Head of caudate nucleus (tissue), 42 donors: ENCODE measurements at regions not wholly inside any gene's neighbourhood (a gene's known extent, or its start where the extent isn't known, plus 50 kb on each side); places are given as distances from the start of the nearest gene placed in this dataset.
"Not testable (repeated sequence)": the region's sequence is repeated elsewhere in the genome, so short reads cannot be mapped to it uniquely, and the experiment has no call there.

Source experiments
- DNase-seq, 42 donors: peaks; one replicate each; pipeline versions ENCODE4 v3.0.0 to v3.0.0-alpha.2; 2020 to 2021; ENCODE audit warnings: mixed read lengths in 7 of 42
- intact Hi-C: fragments of 100-400 bp; cut with DNase I; formaldehyde crosslinking; loops from one replicate; pipeline ENCODE4 v1.15.0; 2022

DNA sequence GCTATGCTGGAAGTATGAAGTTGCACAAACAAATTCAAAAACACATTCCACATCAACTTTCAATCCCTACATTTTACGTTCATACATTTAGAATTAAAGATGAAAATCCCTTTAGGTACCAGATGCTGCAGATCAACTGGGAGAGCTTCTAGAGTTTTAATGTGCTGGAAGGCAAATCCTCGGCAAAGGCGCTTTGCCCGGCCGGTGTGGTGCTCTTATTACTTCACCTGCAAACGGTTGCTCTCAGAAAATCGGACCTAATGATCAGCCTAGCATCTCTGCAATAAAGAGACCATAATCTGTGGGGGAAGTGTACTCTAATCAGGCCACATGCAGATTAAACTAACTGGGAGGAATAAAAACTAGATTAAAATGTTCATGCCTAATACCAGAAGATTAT, 513.8 kb downstream of the ZEB2 start:
- intact Hi-C loops = no loop called here
- no peak for DNase-seq

DNA sequence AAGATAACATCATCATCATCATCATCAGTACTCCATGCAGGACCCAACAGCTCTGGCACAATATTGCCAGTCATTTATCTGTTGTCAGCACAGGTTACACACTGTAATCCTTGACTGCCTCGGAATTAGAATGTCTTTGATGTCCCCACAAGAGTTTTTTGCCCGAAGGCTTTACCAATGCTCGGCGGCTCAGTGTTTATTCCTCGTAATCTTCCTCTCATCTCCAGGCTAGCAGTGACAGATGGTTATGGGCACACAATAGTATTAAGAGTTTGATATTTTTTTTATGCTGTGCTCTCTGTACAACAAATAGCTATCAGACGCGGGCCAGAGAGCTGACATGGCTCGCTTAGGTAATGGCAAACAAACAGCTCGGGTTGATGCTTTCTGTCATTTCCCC, 515.2 kb downstream of the ZEB2 start:
- intact Hi-C loops = no loop called here

DNA sequence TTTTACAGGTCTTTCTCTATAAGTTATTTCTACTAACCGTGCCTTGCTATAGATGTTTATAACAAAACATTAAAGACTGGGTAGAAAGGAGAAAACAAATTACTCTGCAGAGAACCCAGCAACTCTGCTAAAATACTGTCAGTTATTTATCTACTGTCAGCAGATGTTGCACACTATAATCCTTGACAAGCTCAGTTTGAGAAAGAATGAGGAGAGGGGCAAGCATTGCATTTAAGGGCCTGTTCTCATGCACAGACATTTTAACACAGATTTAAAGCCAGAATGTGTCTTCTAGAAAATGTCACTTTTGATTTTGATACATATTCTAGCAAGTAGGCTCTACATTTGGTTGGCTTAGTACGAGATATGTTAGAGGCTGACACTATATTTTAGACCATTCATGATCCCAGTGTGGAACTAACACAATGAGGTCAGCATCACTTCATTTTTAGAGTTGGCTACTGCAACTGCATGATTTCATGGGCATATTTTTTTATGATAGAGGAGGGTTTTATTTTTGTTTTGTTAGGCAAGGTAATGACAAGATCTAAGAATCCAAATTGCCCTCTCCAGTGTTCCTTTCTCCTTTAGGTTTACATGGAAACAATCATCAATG, 516.4 kb downstream of the ZEB2 start:
- no peak for DNase-seq
- intact Hi-C loops = no loop called here

More for the DNA sequence above, 515.2 kb downstream of the ZEB2 start:
- no peak for DNase-seq

GRCh38 chr2:143996974-143997373, 522.9 kb downstream of the ZEB2 start:
- intact Hi-C loops = no loop called here

GRCh38 chr2:143994961-143995360, 525.0 kb downstream of the ZEB2 start:
- DNase-seq = no peak
- intact Hi-C loops = no loop called here

More at GRCh38 chr2:143996974-143997373, 522.9 kb downstream of the ZEB2 start:
- DNase-seq = no peak

DNA sequence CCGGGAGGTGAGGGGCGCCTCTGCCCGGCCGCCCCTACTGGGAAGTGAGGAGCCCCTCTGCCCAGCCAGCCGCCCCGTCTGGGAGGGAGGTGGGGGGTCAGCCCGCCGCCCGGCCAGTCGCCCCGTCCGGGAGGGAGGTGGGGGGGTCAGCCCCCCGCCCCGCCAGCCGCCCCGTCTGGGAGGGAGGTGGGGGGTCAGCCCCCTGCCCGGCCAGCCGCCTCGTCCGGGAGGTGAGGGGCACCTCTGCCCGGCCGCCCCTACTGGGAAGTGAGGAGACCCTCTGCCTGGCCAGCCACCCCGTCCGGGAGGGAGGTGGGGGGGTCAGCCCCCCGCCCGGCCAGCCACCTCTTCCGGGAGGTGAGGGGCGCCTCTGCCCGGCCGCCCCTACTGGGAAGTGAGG, 528.3 kb downstream of the ZEB2 start:
- intact Hi-C loops, DNase-seq: not testable (repeated sequence)

DNA sequence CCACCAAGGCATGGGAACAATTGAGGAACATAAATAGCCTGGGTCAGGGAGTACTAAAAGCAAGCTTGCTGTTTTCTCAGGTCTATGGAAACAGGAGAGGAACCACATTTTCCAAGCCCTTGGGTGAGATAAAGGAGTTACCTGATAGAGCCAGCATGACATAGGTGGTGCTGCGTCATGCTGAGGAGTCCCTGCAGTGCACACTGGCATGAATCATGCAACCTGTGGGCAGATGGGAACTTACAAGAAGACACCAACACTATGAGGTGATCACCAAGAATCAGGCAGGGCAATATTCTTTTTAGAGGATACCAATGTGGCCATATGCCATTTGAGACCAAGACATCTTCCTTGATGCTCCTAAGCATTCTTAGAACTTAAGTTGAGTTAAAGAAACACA, 531.8 kb downstream of the ZEB2 start:
- DNase-seq = no peak
- intact Hi-C loops = no loop called here

GRCh38 chr2:143981428-143981827, 538.5 kb downstream of the ZEB2 start:
- DNase-seq = no peak
- intact Hi-C loops = no loop called here

DNA sequence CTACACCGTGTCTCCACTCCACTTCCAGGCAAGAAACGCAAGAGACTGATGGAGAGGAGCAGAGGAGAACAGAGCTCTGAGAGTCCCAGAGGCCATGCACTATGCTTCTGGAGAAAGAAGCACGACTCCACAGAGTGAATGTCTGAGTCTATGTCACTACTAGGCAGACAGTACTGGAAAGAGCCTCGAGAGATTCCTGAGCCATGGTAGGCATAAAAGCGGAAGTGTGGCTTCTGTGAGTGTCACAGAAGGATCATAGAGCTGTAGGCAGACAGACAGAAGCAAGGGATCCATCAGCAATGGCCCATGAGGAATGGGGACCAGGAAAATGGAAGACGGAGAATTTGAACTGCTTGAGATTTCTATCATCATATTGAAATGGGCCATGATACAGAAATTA, 542.6 kb downstream of the ZEB2 start:
- intact Hi-C loops = no loop called here
- no peak for DNase-seq

DNA sequence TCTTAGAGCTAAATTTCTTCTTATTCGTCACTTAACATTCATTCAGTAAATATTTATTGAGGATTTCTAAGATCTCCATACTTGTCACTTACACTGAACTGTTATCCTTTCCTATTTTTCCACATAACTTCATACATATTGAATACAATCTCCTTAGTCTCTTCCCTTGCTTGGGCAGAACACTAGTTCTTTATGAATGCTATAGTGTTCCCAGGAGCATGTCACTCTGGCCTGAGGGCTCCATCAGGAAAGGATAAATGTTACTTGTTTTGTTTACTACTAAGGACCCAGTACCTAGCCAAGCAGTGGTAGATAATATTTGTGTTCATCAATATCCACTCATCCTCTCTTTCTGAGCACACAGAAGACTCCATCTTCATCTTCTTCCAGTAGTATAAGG, 544.7 kb downstream of the ZEB2 start:
- no peak for DNase-seq
- intact Hi-C loops = no loop called here

DNA sequence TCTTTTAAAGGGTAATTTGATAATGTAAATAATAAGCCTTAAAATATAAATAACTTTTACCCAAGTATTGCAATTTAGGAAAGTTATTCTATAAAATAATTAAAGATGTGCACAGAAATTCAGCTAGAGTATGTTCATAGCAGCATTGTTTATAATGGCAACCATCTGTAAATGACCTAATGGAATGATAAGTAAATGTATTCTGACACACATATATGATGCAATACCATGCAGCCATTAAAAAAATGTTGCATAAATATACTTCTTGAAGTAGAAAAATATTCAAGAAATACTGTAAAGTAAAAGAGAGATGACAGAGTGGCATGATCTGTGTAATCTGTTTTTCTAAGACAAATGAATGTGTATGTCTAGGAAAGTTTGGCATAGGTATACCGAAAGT, 545.7 kb downstream of the ZEB2 start:
- intact Hi-C loops = no loop called here
- DNase-seq = no peak

DNA sequence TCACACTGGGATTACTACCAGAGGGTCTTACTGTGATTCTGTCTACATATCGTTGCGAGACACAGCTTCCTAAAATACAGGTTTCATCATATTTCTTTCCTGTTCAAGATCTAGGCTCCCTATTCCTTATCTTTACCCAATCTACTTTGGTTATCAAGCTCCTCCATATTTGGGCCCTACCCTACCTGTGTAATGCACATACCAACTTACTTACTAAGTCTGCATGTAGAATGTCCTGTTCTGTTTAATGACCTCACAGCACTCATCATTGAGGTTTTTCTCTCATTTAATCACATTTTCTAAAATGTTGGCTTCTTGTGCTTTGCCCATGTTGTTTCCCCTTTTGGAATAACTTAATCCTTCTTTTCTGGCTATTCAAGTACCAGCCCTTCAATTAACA, 551.1 kb downstream of the ZEB2 start:
- intact Hi-C loops = no loop called here

DNA sequence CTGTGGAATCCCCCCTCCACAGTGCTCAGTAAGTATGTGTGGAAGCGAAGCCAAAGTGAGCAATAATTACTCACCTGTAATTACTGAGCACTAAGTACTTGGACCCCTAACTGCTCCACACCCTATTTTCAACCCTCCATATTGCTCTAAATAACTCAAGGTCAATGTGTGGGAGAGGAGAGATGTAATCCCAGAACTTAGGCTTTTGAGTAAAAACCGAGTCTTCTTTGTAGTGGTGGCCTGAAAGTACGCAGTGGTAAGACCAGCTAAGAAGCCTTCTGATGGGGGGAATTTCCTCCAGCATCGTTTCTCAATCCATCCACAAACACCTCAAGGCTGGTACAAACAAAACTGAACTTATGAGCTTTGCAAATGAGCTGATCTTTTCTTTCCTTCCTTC, 551.6 kb downstream of the ZEB2 start:
- intact Hi-C loops = no loop called here

More for the DNA sequence above, 551.1 kb downstream of the ZEB2 start:
- no peak for DNase-seq

GRCh38 chr2:143965493-143966164, 554.3 kb downstream of the ZEB2 start:
- DNase-seq = no peak
- intact Hi-C loops = no loop called here

More for the DNA sequence above, 551.6 kb downstream of the ZEB2 start:
- DNase-seq = no peak

- intact Hi-C loops = no loop called here
- DNase-seq = no peak
Observed at GRCh38 chr2:143964891-143965290, 555.0 kb downstream of the ZEB2 start.

GRCh38 chr2:143960177-143960576, 559.7 kb downstream of the ZEB2 start:
- intact Hi-C loops = no loop called here
- DNase-seq = no peak

DNA sequence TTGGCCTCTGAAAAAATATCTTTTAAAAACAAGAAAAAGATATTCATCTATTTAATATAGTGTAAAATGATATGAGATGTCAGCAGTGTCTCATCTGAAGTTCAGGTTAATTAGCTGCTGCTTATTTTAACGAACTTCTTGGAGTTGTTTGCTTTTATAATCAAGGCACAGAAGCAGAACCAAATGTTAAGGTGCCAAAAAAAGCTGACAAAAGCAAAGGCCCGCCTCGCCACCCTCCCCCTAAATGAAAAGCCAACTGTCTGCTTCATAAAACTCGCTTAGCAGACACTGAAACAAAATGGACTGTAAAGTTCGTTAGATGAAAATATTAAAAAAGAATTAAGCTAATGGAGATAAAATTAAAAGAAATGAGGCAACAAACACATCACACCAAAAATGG, 562.6 kb downstream of the ZEB2 start:
- intact Hi-C loops = no loop called here
- no peak for DNase-seq

DNA sequence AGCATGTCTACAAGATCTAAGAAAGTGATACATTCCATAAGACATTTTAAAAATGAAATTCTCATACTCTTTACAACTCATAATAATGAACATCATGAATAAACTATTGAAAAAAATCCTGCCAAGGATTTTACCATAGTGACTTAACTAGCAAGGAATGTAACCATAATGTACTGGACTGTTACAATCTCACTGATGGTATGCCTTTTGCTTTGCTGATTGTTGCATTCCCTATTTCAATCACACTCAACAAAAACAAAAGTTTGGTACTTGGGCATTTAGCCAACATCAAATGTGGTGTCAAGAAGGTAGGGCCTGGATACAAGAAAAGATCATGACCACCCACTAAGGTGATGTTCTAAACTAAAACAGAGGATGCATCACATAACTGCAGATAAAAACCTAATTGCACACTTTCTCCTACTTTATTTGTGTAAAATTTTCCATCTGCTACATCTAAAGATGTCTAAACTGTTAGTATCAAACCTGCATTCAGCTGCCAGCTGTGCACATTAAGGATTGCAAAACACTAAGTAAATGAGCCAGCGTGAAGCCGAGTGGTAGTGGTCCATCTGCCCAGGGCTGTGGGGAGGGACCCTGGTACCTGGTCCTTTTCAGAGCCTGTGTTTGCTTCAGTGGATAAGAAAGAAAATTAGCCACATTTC, 564.4 kb downstream of the ZEB2 start:
- intact Hi-C loops = no loop called here
- no peak for DNase-seq

DNA sequence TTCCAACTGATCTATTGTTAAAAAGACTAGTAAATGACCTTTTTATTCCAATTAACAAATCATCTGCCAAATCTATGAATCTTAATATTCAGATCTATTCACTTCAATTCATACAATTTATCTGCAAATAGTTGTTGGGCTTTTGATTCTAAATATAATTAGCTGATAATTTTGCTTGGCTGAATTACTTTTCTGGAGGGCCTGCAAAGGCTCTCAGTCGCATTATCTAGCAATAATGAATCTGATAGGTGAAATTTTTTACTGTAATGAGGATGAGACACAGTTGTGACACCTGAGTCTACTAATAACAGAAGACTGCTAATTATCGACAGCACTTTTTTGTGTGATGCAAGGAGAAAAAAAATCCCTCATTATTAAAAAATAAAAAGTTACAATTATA, 565.1 kb downstream of the ZEB2 start:
- intact Hi-C loops = no loop called here

DNA sequence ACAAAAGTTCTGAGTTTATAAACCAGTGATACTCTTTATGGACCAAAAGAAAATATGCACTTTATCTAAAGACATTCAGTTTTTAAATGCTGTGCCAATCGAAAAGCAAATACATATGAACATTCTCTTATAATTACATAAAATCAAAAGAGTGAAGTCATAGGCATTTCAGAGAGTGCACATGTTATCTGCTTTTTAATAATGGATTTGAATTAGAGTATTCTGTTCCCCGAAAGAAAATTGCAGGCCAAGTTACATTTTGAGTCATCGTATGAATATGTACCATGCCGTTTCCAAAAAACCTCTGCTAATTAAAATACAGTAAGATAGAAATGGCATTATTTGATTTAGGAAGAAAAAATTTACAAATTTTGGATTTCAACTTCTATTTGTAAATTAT, 565.7 kb downstream of the ZEB2 start:
- no peak for DNase-seq
- intact Hi-C loops = no loop called here

More for the DNA sequence above, 565.1 kb downstream of the ZEB2 start:
- DNase-seq = no peak
